HepG2 (cell line): ENCODE measurements at regions not wholly inside any gene's neighbourhood (a gene's known extent, or its start where the extent isn't known, plus 50 kb on each side); places are given as distances from the start of the nearest gene placed in this dataset.

Source experiments
- ELF3 ChIP-seq: IDR thresholded peaks from 2 replicates; pipeline ENCODE4 v1.6.1; 2016; ENCODE audit warnings: missing genetic modification reagents, missing compliant biosample characterization
- GATAD2A ChIP-seq: IDR thresholded peaks from 2 replicates; pipeline ENCODE4 v1.6.1; 2016
- HDAC2 ChIP-seq: sonication (generic); formaldehyde crosslinking; IDR thresholded peaks from 2 replicates; pipeline ENCODE4 v1.4.0; 2020; ENCODE audit warnings: missing genetic modification reagents
- HOMEZ ChIP-seq: IDR thresholded peaks from 2 replicates; pipeline ENCODE4 v1.6.1; 2016; ENCODE audit warnings: low read depth
- NBN ChIP-seq: fragments of 450-650 bp; conservative IDR thresholded peaks from 2 replicates; pipeline ENCODE4 v1.6.1; 2017
- NFE2L1 ChIP-seq: sonication (generic); formaldehyde crosslinking; IDR thresholded peaks from 2 replicates; pipeline ENCODE4 v1.4.0; 2020; ENCODE audit warnings: missing genetic modification reagents, mild to moderate bottlenecking, borderline replicate concordance
- NFYB ChIP-seq: sonication (generic); formaldehyde crosslinking; IDR thresholded peaks from 2 replicates; pipeline ENCODE4 v1.4.0; 2020; ENCODE audit warnings: missing genetic modification reagents
- PAXIP1 ChIP-seq: sonication (generic); formaldehyde crosslinking; conservative IDR thresholded peaks from 2 replicates; pipeline ENCODE4 v1.4.0; 2020; ENCODE audit warnings: mild to moderate bottlenecking, missing genetic modification reagents, moderate library complexity
- PHF21A ChIP-seq: sonication (generic); formaldehyde crosslinking; IDR thresholded peaks from 2 replicates; pipeline ENCODE4 v1.5.0; 2020; ENCODE audit warnings: mild to moderate bottlenecking, missing genetic modification reagents
- RARA ChIP-seq: IDR thresholded peaks from 2 replicates; pipeline ENCODE4 v1.6.1; 2016; ENCODE audit warnings: missing genetic modification reagents, missing compliant biosample characterization
- RNF2 ChIP-seq: fragments of 450-650 bp; conservative IDR thresholded peaks from 2 replicates; pipeline ENCODE4 v1.6.1; 2016; ENCODE audit warnings: low read depth
- SALL1 ChIP-seq: sonication (generic); formaldehyde crosslinking; IDR thresholded peaks from 2 replicates; pipeline ENCODE4 v1.8.0; 2022; ENCODE audit warnings: mild to moderate bottlenecking, missing genetic modification reagents
- SMARCC2 ChIP-seq: fragments of 450-650 bp; IDR thresholded peaks from 2 replicates; pipeline ENCODE4 v1.6.1; 2017; ENCODE audit warnings: antibody characterized with exemption, mild to moderate bottlenecking
- SMC3 ChIP-seq: IDR thresholded peaks from 2 replicates; pipeline ENCODE4 v1.6.1; 2011; ENCODE audit warnings: low read length, improper control_type of control experiment
- SOX5 ChIP-seq: IDR thresholded peaks from 2 replicates; pipeline ENCODE4 v1.6.1; 2016; ENCODE audit warnings: borderline replicate concordance
- SP5 ChIP-seq: IDR thresholded peaks from 2 replicates; pipeline ENCODE4 v1.6.1; 2016; ENCODE audit warnings: low read depth, borderline replicate concordance
- SRY ChIP-seq: sonication (generic); formaldehyde crosslinking; IDR thresholded peaks from 2 replicates; pipeline ENCODE4 v1.8.0; 2022; ENCODE audit warnings: mild to moderate bottlenecking, missing genetic modification reagents
- TCF7 ChIP-seq: sonication (generic); IDR thresholded peaks from 2 replicates; pipeline ENCODE4 v1.6.1; 2016; ENCODE audit warnings: antibody characterized with exemption, low read depth
- THAP8 ChIP-seq: sonication (generic); formaldehyde crosslinking; IDR thresholded peaks from 2 replicates; pipeline ENCODE4 v1.5.1; 2020; ENCODE audit warnings: missing genetic modification reagents, mild to moderate bottlenecking, borderline replicate concordance
- TOPORS ChIP-seq: sonication (generic); formaldehyde crosslinking; IDR thresholded peaks from 2 replicates; pipeline ENCODE4 v1.8.0; 2023; ENCODE audit warnings: mild to moderate bottlenecking, missing genetic modification reagents
- ZFP36 ChIP-seq: fragments of 150-350 bp; IDR thresholded peaks from 2 replicates; pipeline ENCODE4 v1.6.1; 2018; ENCODE audit warnings: borderline replicate concordance, low read length, low read depth; ENCODE audit not compliant: partially characterized antibody
- ZNF30 ChIP-seq: sonication (generic); formaldehyde crosslinking; IDR thresholded peaks from 2 replicates; pipeline ENCODE4 v1.5.0; 2020; ENCODE audit warnings: mild to moderate bottlenecking, missing genetic modification reagents
- ZNF335 ChIP-seq: sonication (generic); formaldehyde crosslinking; IDR thresholded peaks from 2 replicates; pipeline ENCODE4 v1.4.0; 2020; ENCODE audit warnings: missing genetic modification reagents
- ZNF441 ChIP-seq: sonication (generic); formaldehyde crosslinking; IDR thresholded peaks from 2 replicates; pipeline ENCODE4 v1.7.0; 2021; ENCODE audit warnings: missing genetic modification reagents, borderline replicate concordance
- ZNF709 ChIP-seq: sonication (generic); formaldehyde crosslinking; IDR thresholded peaks from 2 replicates; pipeline ENCODE4 v1.5.0; 2020; ENCODE audit warnings: mild to moderate bottlenecking, missing genetic modification reagents
- ZNF776 ChIP-seq: sonication (generic); formaldehyde crosslinking; IDR thresholded peaks from 2 replicates; pipeline ENCODE4 v1.4.0; 2020; ENCODE audit warnings: mild to moderate bottlenecking, missing genetic modification reagents
- ZNF790 ChIP-seq: sonication (generic); formaldehyde crosslinking; IDR thresholded peaks from 2 replicates; pipeline ENCODE4 v1.8.0; 2022; ENCODE audit warnings: missing genetic modification reagents, mild to moderate bottlenecking, borderline replicate concordance

GRCh38 chr20:60258255-60258863, 300.1 kb downstream of the CDH26 start (continued):
- TF ChIP-seq THAP8 (CRISPR knock-in tag) = no peak
- no peak for TF ChIP-seq TOPORS (CRISPR knock-in tag)
- no peak for TF ChIP-seq ZFP36
- TF ChIP-seq ZNF441 (CRISPR knock-in tag) = no peak
- TF ChIP-seq SMC3 = no peak
- TF ChIP-seq ZNF335 (CRISPR knock-in tag) = no peak
- peak; percentile 45; the same call in 1 of the 2 replicates for TF ChIP-seq GATAD2A (CRISPR knock-in tag)
- TF ChIP-seq SP5 (CRISPR knock-in tag) = no peak
- 0 out of 2 replicates have a peak, but pooled peaks have one; percentile 28 for TF ChIP-seq SALL1 (CRISPR knock-in tag)
- no peak for TF ChIP-seq TCF7
- no peak for TF ChIP-seq NFYB (CRISPR knock-in tag)
- no peak for TF ChIP-seq SRY (CRISPR knock-in tag)
- no peak for TF ChIP-seq ZNF776 (CRISPR knock-in tag)
- no peak for TF ChIP-seq HOMEZ
- peak; percentile 38; the same call in 1 of the 2 replicates for TF ChIP-seq RARA
- TF ChIP-seq ELF3 (CRISPR knock-in tag) = peak; percentile 56; the same call in 1 of the 2 replicates
- TF ChIP-seq ZNF709 (CRISPR knock-in tag) = no peak
- no peak for TF ChIP-seq SMARCC2
- no peak for TF ChIP-seq RNF2
- TF ChIP-seq NBN = no peak
- 0 out of 2 replicates have a peak, but pooled peaks have one; percentile 7 for TF ChIP-seq SOX5 (CRISPR knock-in tag)
- 0 out of 2 replicates have a peak, but pooled peaks have one; percentile 31 for TF ChIP-seq HDAC2 (CRISPR knock-in tag)
- TF ChIP-seq ZNF30 = no peak
- TF ChIP-seq PHF21A (CRISPR knock-in tag) = 0 out of 2 replicates have a peak, but pooled peaks have one; percentile 21
- TF ChIP-seq NFE2L1 = no peak
- no peak for TF ChIP-seq ZNF790 (CRISPR knock-in tag)
- peak; percentile 38; the same call in 1 of the 2 replicates for TF ChIP-seq PAXIP1
